ENCODE measurements at regions not wholly inside any gene's neighbourhood (a gene's known extent, or its start where the extent isn't known, plus 50 kb on each side); places are given as distances from the start of the nearest gene placed in this dataset.

- Histone ChIP-seq H4K20me1 (ENCODE audit: insufficient read depth, poor library complexity, severe bottlenecking) (no peaks in the 10 kb centered on the region), H3K4me2 (no peak overlapping the region), H3K27ac (no peak overlapping the region), H3K9me3 (ENCODE audit: low read depth) (no peaks in the 10 kb centered on the region), H3K4me1 (ENCODE audit: insufficient read depth) (no peaks in the 10 kb centered on the region), H3K36me3 (replicated peaks; ENCODE audit: insufficient read depth, low read depth) (no peaks in the 10 kb centered on the region), H3K79me2 (no peaks in the 10 kb centered on the region), H2AFZ (no peak overlapping the region), H3K4me3 (no peak overlapping the region), H3K27me3 (no peaks in the 10 kb centered on the region), H3K9me2 (replicated peaks; ENCODE audit: insufficient read depth) (no peaks in the 10 kb centered on the region)
- WGBS (ENCODE audit: low lambda C conversion rate, missing lambda C conversion rate) = 66% methylated on average over 5 of the region's 5 CpGs
- TF ChIP-seq EZH2 (IDR thresholded peaks at IDR 0.05; ENCODE audit: borderline replicate concordance) (no peak), CTCF (IDR thresholded peaks at IDR 0.05; ENCODE audit: poor library complexity) (no peak), EZH2phosphoT487 (IDR thresholded peaks at IDR 0.05; ENCODE audit: low read depth, severe bottlenecking, unreplicated experiment) (no peak)
- no peak for DNase-seq (ENCODE audit: low spot score)
These were observed 391.7 kb upstream of the CYRIA start for GRCh38 chr2:17057109-17058017.

- TF ChIP-seq CTCF (IDR thresholded peaks at IDR 0.05; ENCODE audit: poor library complexity) (no peak), EZH2 (IDR thresholded peaks at IDR 0.05; ENCODE audit: borderline replicate concordance) (no peak), EZH2phosphoT487 (IDR thresholded peaks at IDR 0.05; ENCODE audit: low read depth, severe bottlenecking, unreplicated experiment) (no peak)
- Histone ChIP-seq H3K4me3 (no peak overlapping the region), H2AFZ (no peak overlapping the region), H3K79me2 (no peaks in the 10 kb centered on the region), H3K36me3 (replicated peaks; ENCODE audit: insufficient read depth, low read depth) (no peaks in the 10 kb centered on the region), H4K20me1 (ENCODE audit: insufficient read depth, poor library complexity, severe bottlenecking) (no peaks in the 10 kb centered on the region), H3K27ac (no peak overlapping the region), H3K9me2 (replicated peaks; ENCODE audit: insufficient read depth) (no peaks in the 10 kb centered on the region), H3K4me2 (no peak overlapping the region), H3K4me1 (ENCODE audit: insufficient read depth) (no peaks in the 10 kb centered on the region), H3K9me3 (ENCODE audit: low read depth) (no peaks in the 10 kb centered on the region), H3K27me3 (no peaks in the 10 kb centered on the region)
- no peak for DNase-seq (ENCODE audit: low spot score)
- WGBS (ENCODE audit: low lambda C conversion rate, missing lambda C conversion rate) = 90% methylated on average over 4 of the region's 4 CpGs
These were observed 390.6 kb upstream of the CYRIA start for GRCh38 chr2:17056236-17056635.

- Histone ChIP-seq H3K4me1 (ENCODE audit: insufficient read depth) (no peaks in the 10 kb centered on the region), H2AFZ (no peak overlapping the region), H3K27me3 (no peaks in the 10 kb centered on the region), H4K20me1 (ENCODE audit: insufficient read depth, poor library complexity, severe bottlenecking) (no peaks in the 10 kb centered on the region), H3K4me2 (no peak overlapping the region), H3K9me2 (replicated peaks; ENCODE audit: insufficient read depth) (no peaks in the 10 kb centered on the region), H3K36me3 (replicated peaks; ENCODE audit: insufficient read depth, low read depth) (no peaks in the 10 kb centered on the region), H3K4me3 (no peak overlapping the region), H3K27ac (no peak overlapping the region), H3K79me2 (no peaks in the 10 kb centered on the region), H3K9me3 (ENCODE audit: low read depth) (no peaks in the 10 kb centered on the region)
- DNase-seq (ENCODE audit: low spot score) = no peak
- 95% methylated on average over 5 of the region's 5 CpGs for WGBS (ENCODE audit: low lambda C conversion rate, missing lambda C conversion rate)
- no peak for TF ChIP-seq EZH2phosphoT487 (IDR thresholded peaks at IDR 0.05; ENCODE audit: low read depth, severe bottlenecking, unreplicated experiment)
- TF ChIP-seq EZH2 (IDR thresholded peaks at IDR 0.05; ENCODE audit: borderline replicate concordance) = no peak
- no peak for TF ChIP-seq CTCF (IDR thresholded peaks at IDR 0.05; ENCODE audit: poor library complexity)
These were observed 386.4 kb upstream of the CYRIA start for GRCh38 chr2:17052001-17052400.

Measured in hepatocyte (in vitro differentiated cells).